ENCODE measurements at regions not wholly inside any gene's neighbourhood (a gene's known extent, or its start where the extent isn't known, plus 50 kb on each side); places are given as distances from the start of the nearest gene placed in this dataset.
A peak's percentile ranks its signal among the peaks of the same experiment; 100 is the strongest.

GRCh38 chr3:88440701-88441100, 290.9 kb downstream of the C3orf38 start:
- Histone ChIP-seq H3K4me1 (ENCODE audit: control insufficient read depth, insufficient read depth, low read length) (no peaks in the 10 kb centered on the region), H3K4me2 (ENCODE audit: control insufficient read depth, insufficient read depth) (no peak overlapping the region), H3K4me3 (no peak overlapping the region), H3K9me3 (replicated peaks; ENCODE audit: control insufficient read depth, insufficient read depth, low read length) (no peaks in the 10 kb centered on the region), H4K20me1 (ENCODE audit: control insufficient read depth, insufficient read depth) (no peaks in the 10 kb centered on the region), H3K36me3 (ENCODE audit: control insufficient read depth in 2 of 2, insufficient read depth in 2 of 2, low read length in 1 of 2) (no peaks in the 10 kb centered on the region), H3K27me3 (replicated peaks in 1 of 2; ENCODE audit: control insufficient read depth in 2 of 2, insufficient read depth in 2 of 2, low read length in 1 of 2) (no peaks in the 10 kb centered on the region), H3K9ac (ENCODE audit: control insufficient read depth, insufficient read depth, low read length) (no peak overlapping the region), H3K79me2 (ENCODE audit: control insufficient read depth, insufficient read depth, low read length) (no peaks in the 10 kb centered on the region), H2AFZ (ENCODE audit: control insufficient read depth, low read depth, low read length) (no peak overlapping the region), H3K27ac (ENCODE audit: control insufficient read depth, insufficient read depth) (no peak overlapping the region)
- peak; percentile 69 for FAIRE-seq
- ATAC-seq, result peak; percentile 80
- intact Hi-C loops (cut with micrococcal nuclease; ENCODE audit: unreplicated experiment) (no loop called here), in situ Hi-C loops (cut with MboI) (no loop called here)
- no TSS peak for BruUV-seq (replicated peaks)
- SMC1A ChIA-PET (ENCODE audit: uncharacterized antibody, unreplicated experiment), result interaction anchor here (0.7 to 1.3 kb wide), 2 partner anchors 18 to 172 kb away, joined by 3 read pairs; no protein-coding TSS in a partner anchor
- POLR2A ChIA-PET, result no interaction called here
- CTCF ChIA-PET, result no interaction called here
- DNase-seq (ENCODE audit: low read depth, low spot score), result no peak
- RAD21 ChIA-PET (ENCODE audit: unreplicated experiment), result no interaction called here
- TF ChIP-seq YBX1 (IDR thresholded peaks at IDR 0.05), result no peak
- TF ChIP-seq, protein P1, sequence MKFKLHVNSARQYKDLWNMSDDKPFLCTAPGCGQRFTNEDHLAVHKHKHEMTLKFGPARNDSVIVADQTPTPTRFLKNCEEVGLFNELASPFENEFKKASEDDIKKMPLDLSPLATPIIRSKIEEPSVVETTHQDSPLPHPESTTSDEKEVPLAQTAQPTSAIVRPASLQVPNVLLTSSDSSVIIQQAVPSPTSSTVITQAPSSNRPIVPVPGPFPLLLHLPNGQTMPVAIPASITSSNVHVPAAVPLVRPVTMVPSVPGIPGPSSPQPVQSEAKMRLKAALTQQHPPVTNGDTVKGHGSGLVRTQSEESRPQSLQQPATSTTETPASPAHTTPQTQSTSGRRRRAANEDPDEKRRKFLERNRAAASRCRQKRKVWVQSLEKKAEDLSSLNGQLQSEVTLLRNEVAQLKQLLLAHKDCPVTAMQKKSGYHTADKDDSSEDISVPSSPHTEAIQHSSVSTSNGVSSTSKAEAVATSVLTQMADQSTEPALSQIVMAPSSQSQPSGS (IDR thresholded peaks at IDR 0.05; ENCODE audit: low read length), result 0 out of 2 replicates have a peak, but pooled peaks have one; percentile 30
- peak; percentile 73 for TF ChIP-seq SPI1 (IDR thresholded peaks at IDR 0.05; ENCODE audit: borderline replicate concordance, insufficient read depth, low read depth, low read length)
- 0 out of 2 replicates have a peak, but pooled peaks have one; percentile 13 for TF ChIP-seq ATF7 (IDR thresholded peaks at IDR 0.05; ENCODE audit: low read depth)
- peak; percentile 51; the same call in 1 of the 2 replicates for TF ChIP-seq NFIC (IDR thresholded peaks at IDR 0.05; ENCODE audit: low read depth, low read length)
- TF ChIP-seq, protein P2, sequence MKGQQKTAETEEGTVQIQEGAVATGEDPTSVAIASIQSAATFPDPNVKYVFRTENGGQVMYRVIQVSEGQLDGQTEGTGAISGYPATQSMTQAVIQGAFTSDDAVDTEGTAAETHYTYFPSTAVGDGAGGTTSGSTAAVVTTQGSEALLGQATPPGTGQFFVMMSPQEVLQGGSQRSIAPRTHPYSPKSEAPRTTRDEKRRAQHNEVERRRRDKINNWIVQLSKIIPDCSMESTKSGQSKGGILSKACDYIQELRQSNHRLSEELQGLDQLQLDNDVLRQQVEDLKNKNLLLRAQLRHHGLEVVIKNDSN (IDR thresholded peaks at IDR 0.05; ENCODE audit: borderline replicate concordance, extremely low read length, insufficient read depth, low read depth, low read length), result no peak
- no peak for TF ChIP-seq E4F1 (IDR thresholded peaks at IDR 0.05; ENCODE audit: borderline replicate concordance, partially characterized antibody)
- no peak for TF ChIP-seq SUPT20H (IDR thresholded peaks at IDR 0.05; ENCODE audit: borderline replicate concordance, control insufficient read depth, low read depth, low read length)
- no peak for TF ChIP-seq KAT2A (conservative IDR thresholded peaks at IDR 0.05; ENCODE audit: control insufficient read depth, low read depth, low read length)
- TF ChIP-seq SIX5 (IDR thresholded peaks at IDR 0.05; ENCODE audit: low read depth, low read length, severe bottlenecking), result no peak
- TF ChIP-seq CREM (IDR thresholded peaks at IDR 0.05; ENCODE audit: low read depth), result 0 out of 2 replicates have a peak, but pooled peaks have one; percentile 31
- TF ChIP-seq EGR1 (IDR thresholded peaks at IDR 0.05; ENCODE audit: borderline replicate concordance in 1 of 2, low read depth in 2 of 2, low read length in 2 of 2), result no peak
- TF ChIP-seq ZNF207 (IDR thresholded peaks at IDR 0.05; ENCODE audit: borderline replicate concordance), result no peak
- TF ChIP-seq JUNB (IDR thresholded peaks at IDR 0.05), result peak; percentile 38
- WGBS (ENCODE audit: insufficient coverage, insufficient replicate concordance, low lambda C conversion rate, missing lambda C conversion rate), result 39% methylated on average over 1 of the region's 1 CpG

Data from GM12878 (cell line).